PC-9 (cell line): ENCODE measurements at regions not wholly inside any gene's neighbourhood (a gene's known extent, or its start where the extent isn't known, plus 50 kb on each side); places are given as distances from the start of the nearest gene placed in this dataset.

Experiments used
- CTCF ChIP-seq: fragments of 200-600 bp; sonication (generic); conservative IDR thresholded peaks from 2 replicates; pipeline ENCODE4 v1.6.1; 2017; ENCODE audit warnings: mixed run types, antibody characterized with exemption, mild to moderate bottlenecking, moderate library complexity
- EZH2 ChIP-seq: fragments of 200-600 bp; sonication (generic); IDR thresholded peaks from 2 replicates; pipeline ENCODE4 v1.8.0; 2017; ENCODE audit warnings: antibody characterized with exemption, low read depth

GRCh38 chr12:25653487-25654175 lies 100.5 kb upstream of the LMNTD1 start:
- TF ChIP-seq CTCF (no peak), EZH2 (no peak)
